Colonic mucosa (tissue), 4 donors: ENCODE measurements at regions not wholly inside any gene's neighbourhood (a gene's known extent, or its start where the extent isn't known, plus 50 kb on each side); places are given as distances from the start of the nearest gene placed in this dataset.

ENCODE experiments used
- DNase-seq: peaks from one replicate; pipeline ENCODE4 v3.0.0-alpha.2; 2020
- H3K27ac ChIP-seq: fragments of 200-600 bp; one replicate; pipeline ENCODE4 v1.8.0; 2021
- H3K27me3 ChIP-seq: fragments of 200-600 bp; one replicate; pipeline ENCODE4 v1.8.0; 2021
- H3K36me3 ChIP-seq: fragments of 200-600 bp; one replicate; pipeline ENCODE4 v1.8.0; 2021
- H3K4me1 ChIP-seq: fragments of 200-600 bp; one replicate; pipeline ENCODE4 v1.8.0; 2021; ENCODE audit warnings: mild to moderate bottlenecking
- H3K4me3 ChIP-seq: fragments of 200-600 bp; one replicate; pipeline ENCODE4 v1.8.0; 2021
- H3K9ac ChIP-seq, 2 donors: one replicate each; pipeline ENCODE4 v1.7.0; 2013; ENCODE audit warnings: control low read depth in 2 of 2, low read depth in 2 of 2, low read length in 2 of 2
- H3K9me3 ChIP-seq: fragments of 200-600 bp; one replicate; pipeline ENCODE4 v1.8.0; 2021
- CTCF ChIP-seq: fragments of 200-600 bp; IDR thresholded peaks from one replicate; pipeline ENCODE4 v1.8.0; 2022; ENCODE audit warnings: antibody characterized with exemption, mild to moderate bottlenecking
- intact Hi-C: fragments of 100-400 bp; cut with DNase I; formaldehyde crosslinking; loops from one replicate; pipeline ENCODE4 v1.14.1; 2022
- donor health status: healthy.
- donor health status: DM: no; HTN: no; CAD: no.
- donor health status: DM: no; HTN: no; CAD: no.

- no peaks in the 10 kb centered on the region for H3K27me3 ChIP-seq
- no peaks in the 10 kb centered on the region for H3K36me3 ChIP-seq
- TF ChIP-seq CTCF, result no peak
- no peaks in the 10 kb centered on the region for H3K9me3 ChIP-seq
- H3K4me1 ChIP-seq, result no peaks in the 10 kb centered on the region
- H3K9ac ChIP-seq, result no peak overlapping the region
- DNase-seq, result no peak
- no peak overlapping the region for H3K4me3 ChIP-seq
- H3K27ac ChIP-seq, result no peak overlapping the region
- intact Hi-C loops, result no loop called here
Observed at GRCh38 chr5:82389347-82389746, 111.2 kb upstream of the RPS23 start.

- Histone ChIP-seq H3K36me3 (no peaks in the 10 kb centered on the region), H3K9me3 (no peaks in the 10 kb centered on the region), H3K9ac (no peak overlapping the region), H3K4me3 (no peak overlapping the region), H3K27ac (no peak overlapping the region), H3K27me3 (no peaks in the 10 kb centered on the region), H3K4me1 (no peaks in the 10 kb centered on the region)
- intact Hi-C loops, result no loop called here
- DNase-seq, result no peak
- TF ChIP-seq CTCF, result no peak
Observed at GRCh38 chr5:82388181-82388580, 110.0 kb upstream of the RPS23 start.

- H3K4me1 ChIP-seq, result no peaks in the 10 kb centered on the region
- H3K27ac ChIP-seq, result no peak overlapping the region
- no peak for TF ChIP-seq CTCF
- H3K9ac ChIP-seq, result no peak overlapping the region
- intact Hi-C loops, result no loop called here
- no peaks in the 10 kb centered on the region for H3K36me3 ChIP-seq
- H3K9me3 ChIP-seq, result no peaks in the 10 kb centered on the region
- no peaks in the 10 kb centered on the region for H3K27me3 ChIP-seq
- DNase-seq, result no peak
- H3K4me3 ChIP-seq, result no peak overlapping the region
Observed at GRCh38 chr5:82387819-82388166, 109.6 kb upstream of the RPS23 start.

- intact Hi-C loops, result no loop called here
- no peak for TF ChIP-seq CTCF
- Histone ChIP-seq H3K27ac (no peak overlapping the region), H3K36me3 (no peaks in the 10 kb centered on the region), H3K4me1 (no peaks in the 10 kb centered on the region), H3K4me3 (no peak overlapping the region), H3K9ac (no peak overlapping the region), H3K27me3 (no peaks in the 10 kb centered on the region), H3K9me3 (no peaks in the 10 kb centered on the region)
- no peak for DNase-seq
Observed at GRCh38 chr5:82387001-82387818, 109.1 kb upstream of the RPS23 start.

- H3K9me3 ChIP-seq, result no peaks in the 10 kb centered on the region
- no peak overlapping the region for H3K4me3 ChIP-seq
- no peaks in the 10 kb centered on the region for H3K27me3 ChIP-seq
- H3K4me1 ChIP-seq, result no peaks in the 10 kb centered on the region
- H3K36me3 ChIP-seq, result no peaks in the 10 kb centered on the region
- TF ChIP-seq CTCF, result no peak
- no peak for DNase-seq
- no peak overlapping the region for H3K9ac ChIP-seq
- H3K27ac ChIP-seq, result no peak overlapping the region
- intact Hi-C loops, result no loop called here
Observed at GRCh38 chr5:82386576-82386975, 108.4 kb upstream of the RPS23 start.
